Heart left ventricle (tissue), 13 donors: ENCODE measurements at regions not wholly inside any gene's neighbourhood (a gene's known extent, or its start where the extent isn't known, plus 50 kb on each side); places are given as distances from the start of the nearest gene placed in this dataset.

Experiments used
- POLR2A ChIP-seq, 2 donors: fragments of 450-650 bp; IDR thresholded peaks; one replicate each; pipeline ENCODE4 v1.6.1; 2017; ENCODE audit warnings: antibody characterized with exemption in 2 of 2, mild to moderate bottlenecking in 2 of 2, moderate library complexity in 2 of 2
- TF ChIP-seq, protein P1 (sequence below), 12 donors: fragments of 200-600 bp; sonication (generic) in 4 of 12; IDR thresholded peaks; one replicate each; pipeline versions ENCODE4 v1.5.0 to v1.8.0; 2018 to 2022; ENCODE audit warnings: antibody characterized with exemption in 12 of 12, mild to moderate bottlenecking in 5 of 12
- donor health status: ischemic (EF 13 %, LVEDD 7.1; RV severe dilation, severe dysfunction).
- donor health status: DM: no; HTN: yes; CAD: no.
- donor health status: DM: no; HTN: no; CAD: no.
- donor health status: ischemic (EF 25% LVEDD 6.9; RV normal size, moderate dysfunction).
- donor health status: ischemic (EF 25% LVEDD 5.7; RV mildly dilated, moderate dysfunction).
- donor health status: ischemic (EF 35%, LVEDD 5.7; RV mildly dilated, moderate dysfunction).
- donor health status: nonischemic (EF 11% LVEDD 7.7; RV severe dilation, severe dysfunction).
- donor health status: DM: yes; HTN: yes; CAD: no.
- donor health status: PGD.
- donor health status: ischemic (EF 29% LVEDD 5.4; RV normal size, mild dysfunction).
- donor health status: nonischemic (EF 23%, LVEDD 6.1; RV moderate dilation, normal function).

DNA sequence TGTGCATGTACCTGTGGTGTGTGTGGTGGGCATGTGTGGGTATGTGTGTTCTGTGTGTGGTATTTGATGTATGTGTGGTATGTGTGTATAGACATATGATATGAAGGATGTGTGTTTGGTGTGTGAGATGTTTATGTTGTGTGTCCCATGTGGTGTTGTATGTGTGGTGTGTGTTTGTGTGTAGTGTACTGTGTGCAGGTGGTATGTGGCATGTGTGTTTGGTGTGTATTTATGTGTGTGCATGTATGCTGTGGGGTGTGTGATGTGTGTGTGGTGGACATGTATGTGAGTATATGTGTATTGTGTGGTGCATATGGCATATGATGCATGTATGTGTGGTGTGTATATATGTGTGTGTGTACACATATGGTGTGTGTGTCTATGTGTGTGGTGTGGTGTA, 718.8 kb upstream of the SOX11 start:
- TF ChIP-seq, protein P1, sequence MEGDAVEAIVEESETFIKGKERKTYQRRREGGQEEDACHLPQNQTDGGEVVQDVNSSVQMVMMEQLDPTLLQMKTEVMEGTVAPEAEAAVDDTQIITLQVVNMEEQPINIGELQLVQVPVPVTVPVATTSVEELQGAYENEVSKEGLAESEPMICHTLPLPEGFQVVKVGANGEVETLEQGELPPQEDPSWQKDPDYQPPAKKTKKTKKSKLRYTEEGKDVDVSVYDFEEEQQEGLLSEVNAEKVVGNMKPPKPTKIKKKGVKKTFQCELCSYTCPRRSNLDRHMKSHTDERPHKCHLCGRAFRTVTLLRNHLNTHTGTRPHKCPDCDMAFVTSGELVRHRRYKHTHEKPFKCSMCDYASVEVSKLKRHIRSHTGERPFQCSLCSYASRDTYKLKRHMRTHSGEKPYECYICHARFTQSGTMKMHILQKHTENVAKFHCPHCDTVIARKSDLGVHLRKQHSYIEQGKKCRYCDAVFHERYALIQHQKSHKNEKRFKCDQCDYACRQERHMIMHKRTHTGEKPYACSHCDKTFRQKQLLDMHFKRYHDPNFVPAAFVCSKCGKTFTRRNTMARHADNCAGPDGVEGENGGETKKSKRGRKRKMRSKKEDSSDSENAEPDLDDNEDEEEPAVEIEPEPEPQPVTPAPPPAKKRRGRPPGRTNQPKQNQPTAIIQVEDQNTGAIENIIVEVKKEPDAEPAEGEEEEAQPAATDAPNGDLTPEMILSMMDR (IDR thresholded peaks at IDR 0.05) = no peak
- TF ChIP-seq POLR2A (IDR thresholded peaks at IDR 0.05) = no peak
